OCI-LY7 (cell line): ENCODE measurements at regions not wholly inside any gene's neighbourhood (a gene's known extent, or its start where the extent isn't known, plus 50 kb on each side); places are given as distances from the start of the nearest gene placed in this dataset.

ENCODE experiments used
- EZH2phosphoT487 ChIP-seq: fragments of 200-600 bp; sonication (generic); IDR thresholded peaks from 2 replicates; pipeline ENCODE4 v1.6.1; 2018; ENCODE audit warnings: low read depth, borderline replicate concordance, mild to moderate bottlenecking, mixed run types, antibody characterized with exemption, low read length, moderate library complexity, mixed read lengths
- TF ChIP-seq, protein P1 (sequence below): fragments of 200-600 bp; sonication (generic); conservative IDR thresholded peaks from 2 replicates; pipeline ENCODE4 v1.5.1; 2014; ENCODE audit warnings: mild to moderate bottlenecking, antibody characterized with exemption, low read length, moderate library complexity, mixed read lengths

- TF ChIP-seq, protein P1, sequence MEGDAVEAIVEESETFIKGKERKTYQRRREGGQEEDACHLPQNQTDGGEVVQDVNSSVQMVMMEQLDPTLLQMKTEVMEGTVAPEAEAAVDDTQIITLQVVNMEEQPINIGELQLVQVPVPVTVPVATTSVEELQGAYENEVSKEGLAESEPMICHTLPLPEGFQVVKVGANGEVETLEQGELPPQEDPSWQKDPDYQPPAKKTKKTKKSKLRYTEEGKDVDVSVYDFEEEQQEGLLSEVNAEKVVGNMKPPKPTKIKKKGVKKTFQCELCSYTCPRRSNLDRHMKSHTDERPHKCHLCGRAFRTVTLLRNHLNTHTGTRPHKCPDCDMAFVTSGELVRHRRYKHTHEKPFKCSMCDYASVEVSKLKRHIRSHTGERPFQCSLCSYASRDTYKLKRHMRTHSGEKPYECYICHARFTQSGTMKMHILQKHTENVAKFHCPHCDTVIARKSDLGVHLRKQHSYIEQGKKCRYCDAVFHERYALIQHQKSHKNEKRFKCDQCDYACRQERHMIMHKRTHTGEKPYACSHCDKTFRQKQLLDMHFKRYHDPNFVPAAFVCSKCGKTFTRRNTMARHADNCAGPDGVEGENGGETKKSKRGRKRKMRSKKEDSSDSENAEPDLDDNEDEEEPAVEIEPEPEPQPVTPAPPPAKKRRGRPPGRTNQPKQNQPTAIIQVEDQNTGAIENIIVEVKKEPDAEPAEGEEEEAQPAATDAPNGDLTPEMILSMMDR: no peak
- no peak for TF ChIP-seq EZH2phosphoT487
Measured at GRCh38 chr13:74706801-74707200, 572.6 kb upstream of the KLF12 start.
